ENCODE measurements at regions not wholly inside any gene's neighbourhood (a gene's known extent, or its start where the extent isn't known, plus 50 kb on each side); places are given as distances from the start of the nearest gene placed in this dataset.

DNA sequence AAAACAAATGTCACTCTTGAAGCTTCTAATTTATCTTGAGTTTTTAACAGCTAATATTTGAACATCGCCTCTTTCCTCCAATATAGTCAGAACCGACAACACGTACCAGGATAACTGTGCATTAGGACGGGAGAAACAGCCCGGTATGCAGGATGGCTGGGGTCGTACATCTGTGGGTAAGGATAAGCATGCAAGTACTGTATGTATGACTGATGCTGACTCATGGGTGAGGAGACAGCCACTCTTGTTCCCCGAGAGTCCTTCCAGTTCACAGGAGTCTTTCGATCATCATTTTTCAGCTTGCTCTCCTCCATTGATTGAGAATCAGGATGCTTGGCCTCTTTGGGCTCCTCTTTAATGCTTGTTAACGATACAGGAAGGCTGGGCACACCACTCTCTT lies 102.3 kb downstream of the ZNF608 start:
- no peak overlapping the region for H3K4me3 ChIP-seq (ENCODE audit: low read length in 2 of 2)
- peaks cover 0 to 4% of the 10 kb centered on the region in 2 donors for H3K36me3 ChIP-seq (ENCODE audit: control insufficient read depth in 1 of 2, insufficient read depth in 2 of 2, low read length in 1 of 2)
- ATAC-seq (ENCODE audit: low FRiP score) (no peak), DNase-seq (no peak)
- no peaks in the 10 kb centered on the region for H3K4me1 ChIP-seq (ENCODE audit: control insufficient read depth in 1 of 2, insufficient read depth in 2 of 2, low read length in 2 of 2)
- 93 to 96% methylated on average over 9 of the region's 9 CpGs for WGBS, 2 donors
- H3K27ac ChIP-seq (ENCODE audit: low read depth in 1 of 2, low read length in 2 of 2): no peak overlapping the region
- intact Hi-C loops (cut with DNase I): no loop called here
- H3K27me3 ChIP-seq (ENCODE audit: control insufficient read depth in 1 of 2, insufficient read depth in 2 of 2, low read length in 1 of 2): no peaks in the 10 kb centered on the region
- no peaks in the 10 kb centered on the region for H3K9me3 ChIP-seq (ENCODE audit: control insufficient read depth, low read length)

DNA sequence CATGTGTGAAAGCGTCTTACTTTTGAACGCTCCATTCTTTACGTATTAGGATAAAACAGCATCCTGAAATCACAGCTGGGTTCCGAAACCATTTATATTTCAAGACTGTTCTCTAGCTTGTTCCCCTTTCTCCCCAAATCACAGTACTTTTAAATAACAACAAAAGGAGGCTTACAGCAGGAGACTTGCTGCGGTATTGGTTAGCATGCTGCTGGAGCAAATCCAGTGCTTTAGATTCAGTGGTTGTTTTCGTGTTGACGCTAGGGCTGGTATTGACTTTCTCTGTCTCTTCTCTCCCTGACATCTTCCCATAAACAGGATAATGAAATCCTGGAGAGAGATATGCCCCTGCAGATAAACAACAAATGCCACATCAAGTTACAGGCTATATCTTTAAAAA lies 103.1 kb downstream of the ZNF608 start:
- no peak for ATAC-seq (ENCODE audit: low FRiP score)
- Histone ChIP-seq H3K4me1 (ENCODE audit: control insufficient read depth in 1 of 2, insufficient read depth in 2 of 2, low read length in 2 of 2) (no peaks in the 10 kb centered on the region), H3K27ac (ENCODE audit: low read depth in 1 of 2, low read length in 2 of 2) (no peak overlapping the region), H3K9me3 (ENCODE audit: control insufficient read depth, low read length) (no peaks in the 10 kb centered on the region), H3K36me3 (ENCODE audit: control insufficient read depth in 1 of 2, insufficient read depth in 2 of 2, low read length in 1 of 2) (peaks cover 0 to 2% of the 10 kb centered on the region in 2 donors), H3K27me3 (ENCODE audit: control insufficient read depth in 1 of 2, insufficient read depth in 2 of 2, low read length in 1 of 2) (no peaks in the 10 kb centered on the region), H3K4me3 (ENCODE audit: low read length in 2 of 2) (no peak overlapping the region)
- intact Hi-C loops (cut with DNase I): no loop called here
- DNase-seq: no peak
- WGBS, 2 donors: 96% methylated on average over 7 of the region's 7 CpGs

DNA sequence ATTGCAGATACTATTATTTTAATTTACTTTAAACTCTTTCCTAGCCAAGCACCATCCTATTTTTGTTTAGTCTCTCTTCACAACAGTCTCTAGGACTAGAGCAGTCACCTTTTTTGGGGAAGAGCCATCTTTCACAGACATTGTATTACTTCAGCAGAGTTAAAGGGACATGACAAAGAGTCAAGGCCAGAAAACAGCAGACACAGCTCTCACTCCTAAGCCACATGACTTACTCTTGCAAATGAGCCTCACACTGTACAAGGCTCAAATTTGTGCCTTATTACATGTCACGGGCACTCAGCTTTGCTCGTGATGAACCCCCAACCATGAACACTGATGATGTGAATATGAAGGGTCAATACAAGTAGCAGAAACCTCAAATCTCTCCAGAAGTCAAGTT lies 104.3 kb downstream of the ZNF608 start:
- Histone ChIP-seq H3K9me3 (ENCODE audit: control insufficient read depth, low read length) (no peaks in the 10 kb centered on the region), H3K4me1 (ENCODE audit: control insufficient read depth in 1 of 2, insufficient read depth in 2 of 2, low read length in 2 of 2) (no peaks in the 10 kb centered on the region), H3K36me3 (ENCODE audit: control insufficient read depth in 1 of 2, insufficient read depth in 2 of 2, low read length in 1 of 2) (peaks cover 0 to 1% of the 10 kb centered on the region in 2 donors), H3K4me3 (ENCODE audit: low read length in 2 of 2) (no peak overlapping the region), H3K27ac (ENCODE audit: low read depth in 1 of 2, low read length in 2 of 2) (no peak overlapping the region), H3K27me3 (ENCODE audit: control insufficient read depth in 1 of 2, insufficient read depth in 2 of 2, low read length in 1 of 2) (no peaks in the 10 kb centered on the region)
- 94 to 96% methylated on average over 2 of the region's 2 CpGs for WGBS, 2 donors
- ATAC-seq (ENCODE audit: low FRiP score) (no peak), DNase-seq (no peak)
- intact Hi-C loops (cut with DNase I): no loop called here

DNA sequence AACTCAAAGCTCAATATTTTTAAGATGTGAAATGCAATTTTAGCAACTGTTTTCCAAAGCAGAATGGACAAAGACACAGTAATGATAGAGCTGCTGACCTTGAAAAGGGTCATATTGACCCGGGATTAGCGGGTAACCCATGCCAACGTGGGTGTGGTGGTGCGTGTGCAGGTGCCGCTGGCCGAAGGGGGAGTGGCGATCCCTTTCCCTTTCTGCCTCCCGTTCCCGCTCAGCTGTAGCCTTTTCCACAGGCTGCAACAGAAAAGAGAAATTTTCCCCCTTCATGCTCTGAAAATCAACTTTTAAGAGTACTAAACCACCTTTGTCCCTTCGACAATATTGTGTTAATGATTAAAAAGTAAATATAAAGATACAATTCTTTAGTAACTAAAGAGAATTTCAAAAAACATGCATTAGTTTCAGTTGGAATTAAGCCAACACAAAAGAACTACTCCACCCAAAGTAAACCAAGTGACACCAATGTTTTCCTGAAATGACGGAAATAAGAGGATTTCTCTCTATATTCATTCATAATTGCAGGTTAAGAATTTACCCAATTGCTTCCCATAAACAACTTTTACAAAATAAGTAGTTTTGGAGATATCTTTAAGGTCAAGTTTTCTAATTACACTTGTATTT lies 105.2 kb downstream of the ZNF608 start:
- Histone ChIP-seq H3K27me3 (ENCODE audit: control insufficient read depth in 1 of 2, insufficient read depth in 2 of 2, low read length in 1 of 2) (no peaks in the 10 kb centered on the region), H3K4me3 (ENCODE audit: low read length in 2 of 2) (no peak overlapping the region), H3K9me3 (ENCODE audit: control insufficient read depth, low read length) (no peaks in the 10 kb centered on the region), H3K36me3 (ENCODE audit: control insufficient read depth in 1 of 2, insufficient read depth in 2 of 2, low read length in 1 of 2) (peaks cover 0 to 1% of the 10 kb centered on the region in 2 donors), H3K27ac (ENCODE audit: low read depth in 1 of 2, low read length in 2 of 2) (no peak overlapping the region), H3K4me1 (ENCODE audit: control insufficient read depth in 1 of 2, insufficient read depth in 2 of 2, low read length in 2 of 2) (no peaks in the 10 kb centered on the region)
- whole genome bisulfite sequencing, 2 donors: 82 to 87% methylated on average over 11 of the region's 11 CpGs
- ATAC-seq (ENCODE audit: low FRiP score) (no peak), DNase-seq (no peak)
- intact Hi-C loops (cut with DNase I): no loop called here

DNA sequence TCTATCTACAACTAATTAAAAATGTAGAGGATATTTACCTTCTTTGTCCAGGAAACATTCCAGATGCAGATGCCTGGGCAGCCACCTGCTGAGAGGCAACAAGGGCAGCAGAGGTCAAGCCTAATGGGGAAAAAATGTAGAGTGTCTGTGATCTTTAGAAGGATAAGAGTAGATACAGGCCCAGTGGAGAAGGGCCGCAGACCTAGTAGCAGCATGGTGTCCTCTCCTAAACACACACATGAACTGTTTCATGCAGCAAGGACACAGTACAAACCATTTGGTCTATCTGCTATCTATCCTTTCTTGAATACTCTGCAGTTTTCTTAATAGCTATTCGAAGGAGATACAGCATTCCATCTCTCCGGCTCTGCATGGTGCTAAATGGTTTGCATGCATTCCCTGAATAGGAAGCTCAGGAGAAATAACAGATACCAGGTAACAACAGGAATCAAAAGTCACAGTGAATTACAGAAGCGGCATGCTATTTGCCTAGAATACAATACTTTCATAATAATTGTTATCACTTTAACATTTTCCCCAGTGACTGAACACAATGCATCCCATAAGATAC lies 107.3 kb downstream of the ZNF608 start:
- no peak for ATAC-seq (ENCODE audit: low FRiP score)
- Histone ChIP-seq H3K4me1 (ENCODE audit: control insufficient read depth in 1 of 2, insufficient read depth in 2 of 2, low read length in 2 of 2) (no peaks in the 10 kb centered on the region), H3K36me3 (ENCODE audit: control insufficient read depth in 1 of 2, insufficient read depth in 2 of 2, low read length in 1 of 2) (peaks cover 0 to 3% of the 10 kb centered on the region in 2 donors), H3K27me3 (ENCODE audit: control insufficient read depth in 1 of 2, insufficient read depth in 2 of 2, low read length in 1 of 2) (no peaks in the 10 kb centered on the region), H3K4me3 (ENCODE audit: low read length in 2 of 2) (no peak overlapping the region), H3K9me3 (ENCODE audit: control insufficient read depth, low read length) (no peaks in the 10 kb centered on the region), H3K27ac (ENCODE audit: low read depth in 1 of 2, low read length in 2 of 2) (no peak overlapping the region)
- intact Hi-C loops (cut with DNase I): no loop called here
- WGBS, 2 donors: 88% methylated on average over 4 of the region's 4 CpGs
- DNase-seq: no peak

DNA sequence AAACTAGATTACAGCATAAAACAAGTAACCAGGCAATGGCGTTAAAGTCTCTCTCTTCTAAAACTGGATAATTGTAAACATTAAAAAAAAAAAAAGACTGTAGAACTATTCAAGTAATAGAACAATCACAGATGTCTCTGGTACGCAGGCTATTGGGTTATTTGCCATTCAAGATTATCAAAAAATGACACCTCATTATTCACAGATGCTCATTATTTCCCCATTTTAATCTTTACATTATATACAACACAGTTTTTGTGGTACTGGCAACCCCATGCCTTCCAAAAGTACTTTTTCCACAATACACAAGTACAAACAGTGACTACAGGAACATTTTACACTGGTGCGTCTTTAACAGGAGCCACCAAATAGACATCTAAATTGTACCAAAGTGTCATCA lies 109.4 kb downstream of the ZNF608 start:
- intact Hi-C loops (cut with DNase I): no loop called here
- Histone ChIP-seq H3K27ac (ENCODE audit: low read depth in 1 of 2, low read length in 2 of 2) (no peak overlapping the region), H3K27me3 (ENCODE audit: control insufficient read depth in 1 of 2, insufficient read depth in 2 of 2, low read length in 1 of 2) (no peaks in the 10 kb centered on the region), H3K4me3 (ENCODE audit: low read length in 2 of 2) (no peak overlapping the region), H3K4me1 (ENCODE audit: control insufficient read depth in 1 of 2, insufficient read depth in 2 of 2, low read length in 2 of 2) (no peaks in the 10 kb centered on the region), H3K36me3 (ENCODE audit: control insufficient read depth in 1 of 2, insufficient read depth in 2 of 2, low read length in 1 of 2) (peaks cover 0 to 1% of the 10 kb centered on the region in 2 donors), H3K9me3 (ENCODE audit: control insufficient read depth, low read length) (no peaks in the 10 kb centered on the region)
- WGBS, 2 donors: 96 to 97% methylated on average over 3 of the region's 3 CpGs
- DNase-seq (no peak), ATAC-seq (ENCODE audit: low FRiP score) (no peak)

DNA sequence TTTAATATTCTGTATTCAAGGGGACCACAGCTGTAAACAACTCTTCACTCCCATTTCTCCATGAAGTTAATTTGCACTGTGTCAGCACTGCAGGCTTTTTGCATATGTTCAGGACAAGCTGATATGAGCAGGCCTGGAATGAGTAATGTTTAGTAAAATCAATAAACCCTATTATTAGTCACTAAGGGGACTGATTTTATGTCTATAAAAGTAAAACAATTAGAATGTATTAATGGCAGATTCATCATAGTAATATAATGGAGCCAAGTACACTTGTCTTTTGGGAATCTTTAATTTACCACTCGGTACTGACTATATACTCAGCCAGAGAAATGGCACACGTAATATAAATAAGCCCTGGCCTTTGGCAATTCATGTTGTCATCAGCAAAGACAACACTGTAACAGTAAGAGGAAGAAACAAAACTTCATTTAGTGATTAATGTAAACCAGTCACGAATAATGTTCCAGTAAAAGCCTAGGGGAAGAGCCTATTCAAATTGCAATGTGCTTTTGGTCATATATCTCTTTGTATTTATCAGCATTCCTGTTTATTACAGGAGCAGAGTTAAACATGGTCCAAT lies 111.6 kb downstream of the ZNF608 start:
- no peak for DNase-seq

DNA sequence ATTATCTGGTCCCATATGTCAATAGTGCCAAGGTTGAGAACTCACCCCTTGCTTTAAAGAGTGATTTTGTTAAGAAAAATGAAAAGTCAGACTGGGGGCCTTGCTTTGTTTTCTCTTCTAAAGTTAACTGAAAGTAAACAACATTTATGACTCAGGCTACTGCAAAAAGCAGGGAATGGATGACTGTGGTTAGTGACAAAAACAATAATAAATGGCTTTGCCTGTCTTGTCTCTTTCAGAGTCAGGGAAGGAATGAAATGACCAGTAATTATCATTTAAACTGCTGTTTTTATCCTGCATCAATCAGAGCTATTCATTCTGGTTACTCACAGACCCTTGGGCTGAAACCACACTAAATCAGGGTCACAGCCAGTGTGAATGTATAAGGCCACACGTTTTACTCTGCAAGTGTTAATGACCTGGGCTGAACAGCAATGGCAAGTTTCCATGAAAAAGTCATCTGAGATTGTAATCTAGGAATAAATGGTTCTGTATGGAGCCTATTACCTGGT lies 112.2 kb downstream of the ZNF608 start:
- ATAC-seq (ENCODE audit: low FRiP score) (no peak), DNase-seq (no peak)
- no peak overlapping the region for H3K27ac ChIP-seq (ENCODE audit: low read depth in 1 of 2, low read length in 2 of 2)
- H3K4me1 ChIP-seq (ENCODE audit: control insufficient read depth in 1 of 2, insufficient read depth in 2 of 2, low read length in 2 of 2): no peaks in the 10 kb centered on the region
- H3K27me3 ChIP-seq (ENCODE audit: control insufficient read depth in 1 of 2, insufficient read depth in 2 of 2, low read length in 1 of 2): no peaks in the 10 kb centered on the region
- 41 to 55% methylated on average over 1 of the region's 1 CpG for WGBS, 2 donors
- H3K36me3 ChIP-seq (ENCODE audit: control insufficient read depth in 1 of 2, insufficient read depth in 2 of 2, low read length in 1 of 2): peaks cover 0 to 1% of the 10 kb centered on the region in 2 donors
- H3K9me3 ChIP-seq (ENCODE audit: control insufficient read depth, low read length): no peaks in the 10 kb centered on the region
- H3K4me3 ChIP-seq (ENCODE audit: low read length in 2 of 2): no peak overlapping the region
- intact Hi-C loops (cut with DNase I): no loop called here

More for the DNA sequence above, 111.6 kb downstream of the ZNF608 start:
- peaks cover 0 to 1% of the 10 kb centered on the region in 2 donors for H3K36me3 ChIP-seq (ENCODE audit: control insufficient read depth in 1 of 2, insufficient read depth in 2 of 2, low read length in 1 of 2)
- ATAC-seq (ENCODE audit: low FRiP score): no peak
- no peaks in the 10 kb centered on the region for H3K4me1 ChIP-seq (ENCODE audit: control insufficient read depth in 1 of 2, insufficient read depth in 2 of 2, low read length in 2 of 2)
- H3K9me3 ChIP-seq (ENCODE audit: control insufficient read depth, low read length): no peaks in the 10 kb centered on the region
- no peaks in the 10 kb centered on the region for H3K27me3 ChIP-seq (ENCODE audit: control insufficient read depth in 1 of 2, insufficient read depth in 2 of 2, low read length in 1 of 2)
- no peak overlapping the region for H3K27ac ChIP-seq (ENCODE audit: low read depth in 1 of 2, low read length in 2 of 2)
- intact Hi-C loops (cut with DNase I): no loop called here
- WGBS, 2 donors: 80 to 88% methylated on average over 3 of the region's 3 CpGs
- H3K4me3 ChIP-seq (ENCODE audit: low read length in 2 of 2): no peak overlapping the region

DNA sequence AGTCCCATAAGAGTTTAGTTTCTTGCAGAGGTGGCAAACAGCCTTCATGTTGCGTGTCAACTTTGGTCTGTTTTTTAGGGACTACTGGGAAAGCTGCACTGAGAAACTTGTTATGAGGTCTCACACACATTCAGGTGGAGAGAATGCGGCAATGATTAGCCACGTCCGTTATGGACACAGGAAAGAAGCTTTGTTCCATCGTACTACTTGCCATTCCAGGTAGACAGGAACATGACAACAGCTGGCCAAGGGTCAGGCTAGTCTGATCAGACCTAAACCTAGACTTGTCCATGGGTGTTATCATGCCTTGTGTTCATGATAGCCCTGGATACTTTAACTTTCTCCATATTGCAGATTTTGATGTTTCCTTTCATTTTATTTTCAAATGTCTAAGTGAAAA lies 113.2 kb downstream of the ZNF608 start:
- Histone ChIP-seq H3K36me3 (ENCODE audit: control insufficient read depth in 1 of 2, insufficient read depth in 2 of 2, low read length in 1 of 2) (peaks cover 0 to 1% of the 10 kb centered on the region in 2 donors), H3K27ac (ENCODE audit: low read depth in 1 of 2, low read length in 2 of 2) (no peak overlapping the region), H3K4me1 (ENCODE audit: control insufficient read depth in 1 of 2, insufficient read depth in 2 of 2, low read length in 2 of 2) (no peaks in the 10 kb centered on the region), H3K27me3 (ENCODE audit: control insufficient read depth in 1 of 2, insufficient read depth in 2 of 2, low read length in 1 of 2) (no peaks in the 10 kb centered on the region), H3K4me3 (ENCODE audit: low read length in 2 of 2) (no peak overlapping the region), H3K9me3 (ENCODE audit: control insufficient read depth, low read length) (no peaks in the 10 kb centered on the region)
- 96% methylated on average over 5 of the region's 5 CpGs for WGBS, 2 donors
- intact Hi-C loops (cut with DNase I): no loop called here
- DNase-seq (no peak), ATAC-seq (ENCODE audit: low FRiP score) (no peak)
